ENCODE measurements at regions not wholly inside any gene's neighbourhood (a gene's known extent, or its start where the extent isn't known, plus 50 kb on each side); places are given as distances from the start of the nearest gene placed in this dataset.
"Not testable (repeated sequence)": the region's sequence is repeated elsewhere in the genome, so short reads cannot be mapped to it uniquely, and the experiment has no call there.

- TF ChIP-seq, protein P1, sequence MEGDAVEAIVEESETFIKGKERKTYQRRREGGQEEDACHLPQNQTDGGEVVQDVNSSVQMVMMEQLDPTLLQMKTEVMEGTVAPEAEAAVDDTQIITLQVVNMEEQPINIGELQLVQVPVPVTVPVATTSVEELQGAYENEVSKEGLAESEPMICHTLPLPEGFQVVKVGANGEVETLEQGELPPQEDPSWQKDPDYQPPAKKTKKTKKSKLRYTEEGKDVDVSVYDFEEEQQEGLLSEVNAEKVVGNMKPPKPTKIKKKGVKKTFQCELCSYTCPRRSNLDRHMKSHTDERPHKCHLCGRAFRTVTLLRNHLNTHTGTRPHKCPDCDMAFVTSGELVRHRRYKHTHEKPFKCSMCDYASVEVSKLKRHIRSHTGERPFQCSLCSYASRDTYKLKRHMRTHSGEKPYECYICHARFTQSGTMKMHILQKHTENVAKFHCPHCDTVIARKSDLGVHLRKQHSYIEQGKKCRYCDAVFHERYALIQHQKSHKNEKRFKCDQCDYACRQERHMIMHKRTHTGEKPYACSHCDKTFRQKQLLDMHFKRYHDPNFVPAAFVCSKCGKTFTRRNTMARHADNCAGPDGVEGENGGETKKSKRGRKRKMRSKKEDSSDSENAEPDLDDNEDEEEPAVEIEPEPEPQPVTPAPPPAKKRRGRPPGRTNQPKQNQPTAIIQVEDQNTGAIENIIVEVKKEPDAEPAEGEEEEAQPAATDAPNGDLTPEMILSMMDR (IDR thresholded peaks at IDR 0.05 in 8 of 11, conservative IDR thresholded peaks at IDR 0.05 in 3 of 11), result not testable (repeated sequence)
- not testable (repeated sequence) for TF ChIP-seq POLR2AphosphoS5, POLR2A (IDR thresholded peaks at IDR 0.05)
Observed at GRCh38 chr2:87425717-87426116, 322.2 kb upstream of the PLGLB2 start.

All from spleen (tissue), 7 donors.